KOPT-K1 (cell line): ENCODE measurements at regions not wholly inside any gene's neighbourhood (a gene's known extent, or its start where the extent isn't known, plus 50 kb on each side); places are given as distances from the start of the nearest gene placed in this dataset.
"Not testable (repeated sequence)": the region's sequence is repeated elsewhere in the genome, so short reads cannot be mapped to it uniquely, and the experiment has no call there.

Experiments used
- H3K27ac ChIP-seq: fragments of 200-600 bp; sonication (generic); 2 replicates; pipeline ENCODE4 v1.5.1; 2016; ENCODE audit warnings: antibody characterized with exemption, mild to moderate bottlenecking, low read depth, low read length; ENCODE audit not compliant: poor library complexity, severe bottlenecking
- H3K36me3 ChIP-seq: fragments of 200-600 bp; sonication (generic); 2 replicates; pipeline ENCODE4 v1.5.1; 2017; ENCODE audit warnings: antibody characterized with exemption, mild to moderate bottlenecking, low read length, moderate library complexity; ENCODE audit not compliant: insufficient read depth
- H3K9me3 ChIP-seq: fragments of 200-600 bp; sonication (generic); 2 replicates; pipeline ENCODE4 v1.5.1; 2017; ENCODE audit warnings: antibody characterized with exemption, low read length, mild to moderate bottlenecking; ENCODE audit not compliant: insufficient read depth, poor library complexity, severe bottlenecking

- Histone ChIP-seq H3K9me3 (peaks cover 11% of the 10 kb centered on the region), H3K36me3 (no peaks in the 10 kb centered on the region), H3K27ac (no peak overlapping the region)
These were observed 264.6 kb downstream of the SPRY1 start for GRCh38 chr4:123661080-123661737.

- H3K9me3 ChIP-seq, result no peaks in the 10 kb centered on the region
- H3K27ac ChIP-seq, result no peak overlapping the region
- H3K36me3 ChIP-seq, result no peaks in the 10 kb centered on the region
These were observed 266.2 kb downstream of the SPRY1 start for GRCh38 chr4:123662827-123663226.

DNA sequence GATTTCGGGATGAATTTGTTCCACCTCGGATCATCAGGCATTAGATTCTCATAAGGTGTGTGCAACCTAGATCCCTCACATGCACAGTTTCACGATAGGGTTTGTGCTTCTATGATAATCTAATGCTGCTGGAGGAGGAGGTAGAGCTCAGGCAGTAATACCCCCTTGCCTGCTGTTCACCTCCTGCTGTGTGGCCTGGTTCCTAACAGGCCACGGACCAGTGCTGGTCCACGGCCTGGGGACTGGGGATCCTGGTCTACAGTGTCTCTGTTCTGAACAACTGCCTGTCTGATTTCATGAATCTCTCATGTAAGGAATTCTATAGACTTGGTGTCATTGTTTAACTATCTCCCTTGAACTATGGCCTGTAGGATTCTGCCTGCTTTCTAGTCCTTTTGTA lies 269.9 kb downstream of the SPRY1 start:
- Histone ChIP-seq H3K36me3 (no peaks in the 10 kb centered on the region), H3K27ac (no peak overlapping the region), H3K9me3 (no peaks in the 10 kb centered on the region)

- Histone ChIP-seq H3K9me3 (no peaks in the 10 kb centered on the region), H3K27ac (no peak overlapping the region), H3K36me3 (no peaks in the 10 kb centered on the region)
These were observed 270.9 kb downstream of the SPRY1 start for GRCh38 chr4:123667496-123667895.

GRCh38 chr4:123667991-123668390 lies 271.4 kb downstream of the SPRY1 start:
- H3K36me3 ChIP-seq, result no peaks in the 10 kb centered on the region

GRCh38 chr4:123671636-123672404 lies 275.2 kb downstream of the SPRY1 start:
- no peak overlapping the region for H3K27ac ChIP-seq
- H3K9me3 ChIP-seq, result no peaks in the 10 kb centered on the region
- no peaks in the 10 kb centered on the region for H3K36me3 ChIP-seq

More at GRCh38 chr4:123667991-123668390, 271.4 kb downstream of the SPRY1 start:
- no peak overlapping the region for H3K27ac ChIP-seq
- no peaks in the 10 kb centered on the region for H3K9me3 ChIP-seq

- Histone ChIP-seq H3K36me3 (no peaks in the 10 kb centered on the region), H3K27ac (no peak overlapping the region), H3K9me3 (no peaks in the 10 kb centered on the region)
These were observed 276.4 kb downstream of the SPRY1 start for GRCh38 chr4:123672987-123673386.

DNA sequence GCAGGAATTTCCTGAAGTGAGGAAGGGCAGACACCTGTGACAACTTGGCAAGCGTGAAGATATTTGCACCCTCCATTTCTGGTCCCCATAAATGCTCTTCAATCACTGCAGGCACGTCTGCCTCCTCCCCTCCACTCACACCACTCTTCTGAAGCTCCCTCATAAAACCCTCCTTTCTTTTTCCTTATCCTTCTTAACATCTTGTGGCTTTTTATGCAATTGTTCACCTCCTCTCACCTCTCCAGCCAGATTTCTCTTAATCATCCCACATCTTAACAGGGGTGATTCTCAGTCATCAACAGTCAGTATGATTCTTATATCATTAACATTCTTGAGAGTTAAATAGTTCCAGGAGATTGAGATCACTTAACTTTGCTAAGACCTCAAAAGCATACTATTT lies 277.4 kb downstream of the SPRY1 start:
- Histone ChIP-seq H3K27ac (no peak overlapping the region), H3K36me3 (no peaks in the 10 kb centered on the region), H3K9me3 (no peaks in the 10 kb centered on the region)

DNA sequence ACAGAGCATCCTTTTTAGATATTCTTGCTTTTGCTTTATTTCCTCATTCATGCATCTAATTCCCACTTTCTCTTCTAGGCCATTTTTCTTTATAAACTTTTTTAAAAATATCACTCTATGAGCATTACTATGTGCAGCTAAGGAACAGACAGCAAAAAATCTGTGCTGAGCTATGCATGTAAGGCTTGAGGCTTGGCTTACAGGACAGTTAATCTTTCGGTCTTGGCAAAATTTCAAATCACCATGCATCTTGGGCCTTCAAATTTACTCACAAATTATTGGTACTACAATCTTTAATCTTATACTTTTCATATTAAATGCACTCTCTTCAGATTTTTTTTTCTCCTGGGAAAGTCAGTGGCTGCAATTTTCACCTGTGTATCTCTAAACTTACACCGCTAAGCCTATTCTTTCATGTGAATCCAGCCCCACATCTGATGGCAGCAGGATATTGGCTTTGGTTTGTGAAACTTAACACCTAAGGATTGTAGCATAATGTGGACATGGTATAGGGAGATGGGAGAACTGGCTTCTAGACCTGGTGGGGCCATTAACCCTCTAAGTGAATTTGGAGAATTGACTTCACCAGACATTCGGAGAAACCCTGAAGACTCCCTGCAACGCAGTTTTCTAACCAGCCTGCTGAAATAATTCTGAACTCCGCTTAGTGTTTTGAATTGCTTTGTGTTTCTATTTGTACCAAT lies 278.3 kb downstream of the SPRY1 start:
- Histone ChIP-seq H3K9me3 (no peaks in the 10 kb centered on the region), H3K27ac (no peak overlapping the region), H3K36me3 (no peaks in the 10 kb centered on the region)

GRCh38 chr4:123675567-123675966 lies 279.0 kb downstream of the SPRY1 start:
- H3K9me3 ChIP-seq, result no peaks in the 10 kb centered on the region
- peak overlapping the region; percentile 8 for H3K27ac ChIP-seq
- H3K36me3 ChIP-seq, result no peaks in the 10 kb centered on the region

DNA sequence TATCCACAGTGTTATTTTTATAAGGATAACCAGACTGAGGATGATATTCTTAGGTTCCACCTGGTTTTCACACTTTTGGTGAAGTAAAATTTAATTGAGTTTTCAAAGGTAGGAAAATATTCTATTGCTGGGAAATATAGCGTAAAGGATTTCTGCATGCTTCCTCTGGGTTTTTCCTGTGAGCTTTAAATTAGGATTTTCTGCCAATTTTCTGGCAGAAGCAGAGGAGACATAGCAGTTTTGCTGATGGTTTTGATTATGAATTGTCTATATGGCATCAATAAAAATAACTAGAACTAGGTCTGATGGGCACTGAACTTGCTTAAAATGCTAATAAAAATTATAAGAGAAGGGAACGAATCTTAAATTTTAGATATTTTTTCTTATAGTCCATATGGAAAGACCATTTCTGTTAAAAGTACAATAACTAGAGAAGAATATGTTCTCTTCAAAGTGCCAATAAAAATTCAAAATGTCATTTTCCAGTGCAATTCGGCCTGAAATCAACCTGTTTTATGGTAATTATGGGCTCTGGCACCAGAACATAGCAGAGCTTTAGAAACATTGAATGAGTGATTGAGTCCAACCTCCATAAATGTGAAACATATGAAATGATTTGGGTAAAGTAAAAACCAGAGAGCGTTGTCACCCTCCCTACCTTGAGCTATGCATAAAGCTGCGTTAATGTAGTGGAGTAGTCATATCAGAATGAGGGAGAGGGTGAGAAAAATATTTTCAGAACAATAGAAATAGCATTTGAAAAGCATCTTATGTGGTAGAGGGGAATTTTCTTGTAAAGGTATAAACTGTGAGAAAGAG lies 279.7 kb downstream of the SPRY1 start:
- no peak overlapping the region for H3K27ac ChIP-seq
- H3K36me3 ChIP-seq, result no peaks in the 10 kb centered on the region
- no peaks in the 10 kb centered on the region for H3K9me3 ChIP-seq

GRCh38 chr4:123676890-123677229 lies 280.3 kb downstream of the SPRY1 start:
- Histone ChIP-seq H3K27ac (no peak overlapping the region), H3K36me3 (no peaks in the 10 kb centered on the region), H3K9me3 (no peaks in the 10 kb centered on the region)

DNA sequence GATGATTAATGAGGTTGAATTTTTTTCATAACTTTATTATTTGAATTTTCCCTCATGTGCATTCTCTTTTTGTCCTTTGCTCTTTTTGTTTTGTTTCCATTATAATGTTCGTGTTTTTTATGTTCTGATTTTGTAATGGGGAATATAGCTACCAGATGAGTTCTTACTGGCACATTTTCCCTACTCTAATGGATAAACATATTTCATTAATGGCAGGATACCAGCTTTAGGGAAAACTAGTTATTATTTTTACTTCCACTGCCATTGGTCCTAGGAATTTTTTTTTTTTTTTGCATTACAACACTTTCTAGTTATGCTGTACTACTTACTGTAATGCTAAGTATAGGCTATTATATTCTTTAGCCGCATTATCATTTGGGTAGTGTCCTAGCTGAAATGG lies 286.3 kb downstream of the SPRY1 start:
- H3K27ac ChIP-seq, result no peak overlapping the region
- H3K9me3 ChIP-seq, result peaks cover 16% of the 10 kb centered on the region

GRCh38 chr4:123684937-123685336 lies 288.3 kb downstream of the SPRY1 start:
- not testable (repeated sequence) for H3K27ac ChIP-seq, H3K36me3 ChIP-seq
- peaks cover 28% of the 10 kb centered on the region for H3K9me3 ChIP-seq

More for the DNA sequence above, 286.3 kb downstream of the SPRY1 start:
- no peaks in the 10 kb centered on the region for H3K36me3 ChIP-seq

GRCh38 chr4:123695531-123695930 lies 298.9 kb downstream of the SPRY1 start:
- H3K27ac ChIP-seq, H3K36me3 ChIP-seq, H3K9me3 ChIP-seq: not testable (repeated sequence)
